HG03558 (cell line): ENCODE measurements at regions not wholly inside any gene's neighbourhood (a gene's known extent, or its start where the extent isn't known, plus 50 kb on each side); places are given as distances from the start of the nearest gene placed in this dataset.

ENCODE experiments used
- ATAC-seq: cut with Tn5 transposase; IDR thresholded peaks from one replicate; pipeline ENCODE4 v1.9.1; 2021; ENCODE audit warnings: moderate number of reproducible peaks; ENCODE audit not compliant: unreplicated experiment; ENCODE audit errors: extremely low read depth

DNA sequence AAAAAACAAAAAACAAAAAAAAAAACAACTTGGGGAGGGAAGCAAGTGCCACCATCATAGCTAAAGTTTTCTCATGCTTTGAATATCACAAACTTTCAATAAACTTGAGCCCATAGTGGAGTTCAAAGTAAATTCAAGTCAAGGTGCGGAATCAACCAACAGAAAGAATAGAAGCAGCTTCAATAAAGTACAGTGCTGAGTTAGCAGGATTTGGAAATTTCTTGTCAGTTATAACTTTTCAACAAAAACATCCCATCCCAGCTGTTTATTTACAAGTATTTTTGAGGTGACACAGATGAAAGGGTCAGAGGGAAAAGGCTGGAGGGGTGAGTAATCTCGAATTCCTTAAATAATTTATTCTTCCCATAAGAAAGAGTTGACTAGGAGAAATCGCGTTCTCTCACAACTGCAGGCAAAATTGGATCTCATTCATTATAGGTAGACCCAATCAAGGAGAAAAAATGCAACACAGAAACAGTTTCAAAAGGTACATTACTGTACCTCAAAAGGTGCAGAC is 477.4 kb upstream of the RASGRP1 start:
- no peak for ATAC-seq

DNA sequence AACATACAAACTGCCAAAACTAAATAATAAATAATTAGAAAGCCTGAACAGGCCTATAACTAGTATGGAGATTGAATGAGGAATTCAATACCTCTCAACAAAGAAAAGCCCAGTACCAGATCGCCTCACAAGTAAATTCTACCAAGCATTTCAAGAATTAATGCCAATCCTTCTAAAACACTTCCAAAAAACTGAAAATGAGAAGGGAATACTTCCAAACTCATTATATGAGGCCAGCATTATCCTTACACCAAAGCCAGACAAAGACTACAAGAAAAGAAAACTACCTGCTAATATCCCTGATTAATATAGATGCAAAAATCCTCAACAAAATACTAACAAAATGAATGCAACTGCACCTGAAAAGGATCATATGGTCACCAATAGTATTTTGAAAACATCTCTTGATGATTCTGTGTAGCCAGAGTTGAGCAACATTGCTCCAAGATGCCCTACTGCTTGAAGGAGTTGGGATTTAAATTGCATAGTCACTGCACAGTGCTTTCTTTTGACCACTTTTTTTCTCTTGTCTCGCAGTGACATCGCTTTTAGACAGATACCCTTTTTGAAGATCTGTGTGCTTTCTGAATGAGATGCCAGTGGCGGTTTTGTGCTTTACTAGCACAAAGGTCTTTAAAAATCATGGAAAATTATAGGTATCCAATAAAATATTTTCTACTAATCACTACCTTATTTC is 487.2 kb upstream of the RASGRP1 start:
- no peak for ATAC-seq

DNA sequence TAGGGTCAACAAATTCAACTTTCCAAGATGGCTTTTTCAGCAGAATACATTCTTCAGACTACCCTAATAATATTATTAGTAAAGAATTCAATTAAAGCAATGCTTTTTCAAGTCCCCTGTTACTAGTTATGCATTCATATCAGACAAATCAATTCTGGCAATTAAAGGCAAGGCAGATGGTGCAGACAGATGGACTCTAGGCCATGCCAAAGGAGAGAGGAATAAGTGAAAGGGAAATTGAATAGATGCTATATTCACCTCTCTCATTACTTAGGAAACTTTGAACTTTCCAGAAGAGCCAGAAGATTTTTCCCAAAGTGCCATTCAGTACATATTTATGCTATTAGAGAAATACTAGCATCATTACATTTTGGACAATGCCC is 487.7 kb upstream of the RASGRP1 start:
- ATAC-seq = no peak

DNA sequence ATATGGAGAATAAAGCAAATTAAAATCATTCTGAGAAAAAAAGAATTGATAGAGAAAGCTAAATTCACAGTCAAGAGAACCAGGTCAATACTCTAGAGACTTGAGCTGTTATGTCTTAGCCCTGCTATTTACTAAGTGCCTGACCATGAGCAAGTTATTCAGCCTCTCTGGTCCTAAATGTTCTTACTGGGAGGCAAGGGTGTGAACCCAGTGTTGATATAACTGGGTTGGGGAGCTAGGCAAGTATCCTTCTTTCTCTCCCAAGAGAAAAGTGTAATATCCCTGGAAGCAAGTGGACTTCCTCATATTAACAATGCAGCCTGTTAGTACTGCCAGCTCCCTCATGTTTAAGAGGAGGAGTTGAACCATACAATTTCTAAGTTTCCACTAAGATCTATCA is 488.9 kb upstream of the RASGRP1 start:
- ATAC-seq = no peak

DNA sequence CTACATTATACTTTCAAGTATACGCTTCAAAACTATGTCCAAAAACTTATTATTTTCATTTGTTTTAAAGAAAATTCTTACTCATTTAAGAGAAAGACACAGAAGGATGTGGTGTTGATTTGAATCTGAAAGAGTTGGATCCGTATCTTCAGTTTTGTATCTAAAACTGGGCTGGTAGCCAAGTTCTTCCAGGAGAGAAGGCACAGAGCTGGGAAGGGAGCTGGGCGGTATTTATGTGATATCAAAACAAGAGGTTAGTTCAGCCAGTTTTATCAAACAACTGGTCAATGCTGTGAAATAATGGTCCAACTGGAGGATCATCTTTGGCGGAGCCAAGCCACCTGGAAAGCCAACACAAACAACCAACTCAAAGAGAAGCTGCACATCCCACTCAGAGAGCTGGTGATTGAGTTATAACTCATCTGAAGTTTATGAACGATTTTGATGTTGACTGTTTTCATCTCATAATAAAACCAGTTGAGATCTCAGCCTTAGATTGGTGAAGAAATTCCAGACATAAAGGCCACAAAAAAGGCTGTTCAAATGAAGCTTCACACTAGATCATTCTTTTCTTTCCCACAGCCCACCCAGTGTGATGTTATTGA is 489.6 kb upstream of the RASGRP1 start:
- ATAC-seq = no peak

DNA sequence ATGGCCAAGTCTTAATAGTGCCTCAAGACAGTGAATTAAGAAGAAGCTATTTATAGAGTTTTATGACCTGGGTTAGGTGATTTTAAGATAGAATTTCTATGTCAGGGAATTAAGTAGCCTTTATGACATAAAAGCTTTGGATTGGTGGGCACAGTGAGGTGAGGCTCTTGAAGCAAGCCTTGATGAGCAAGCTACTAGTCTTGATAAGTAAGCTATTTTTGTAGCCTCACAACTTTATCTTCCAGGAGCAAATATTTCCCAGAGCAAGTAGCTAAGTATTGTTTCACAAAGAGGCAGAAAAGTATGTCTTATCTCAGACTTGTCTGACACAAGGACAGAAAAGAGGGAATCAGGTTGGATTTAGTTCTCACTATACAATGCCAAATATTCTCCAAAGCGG is 491.7 kb upstream of the RASGRP1 start:
- no peak for ATAC-seq

DNA sequence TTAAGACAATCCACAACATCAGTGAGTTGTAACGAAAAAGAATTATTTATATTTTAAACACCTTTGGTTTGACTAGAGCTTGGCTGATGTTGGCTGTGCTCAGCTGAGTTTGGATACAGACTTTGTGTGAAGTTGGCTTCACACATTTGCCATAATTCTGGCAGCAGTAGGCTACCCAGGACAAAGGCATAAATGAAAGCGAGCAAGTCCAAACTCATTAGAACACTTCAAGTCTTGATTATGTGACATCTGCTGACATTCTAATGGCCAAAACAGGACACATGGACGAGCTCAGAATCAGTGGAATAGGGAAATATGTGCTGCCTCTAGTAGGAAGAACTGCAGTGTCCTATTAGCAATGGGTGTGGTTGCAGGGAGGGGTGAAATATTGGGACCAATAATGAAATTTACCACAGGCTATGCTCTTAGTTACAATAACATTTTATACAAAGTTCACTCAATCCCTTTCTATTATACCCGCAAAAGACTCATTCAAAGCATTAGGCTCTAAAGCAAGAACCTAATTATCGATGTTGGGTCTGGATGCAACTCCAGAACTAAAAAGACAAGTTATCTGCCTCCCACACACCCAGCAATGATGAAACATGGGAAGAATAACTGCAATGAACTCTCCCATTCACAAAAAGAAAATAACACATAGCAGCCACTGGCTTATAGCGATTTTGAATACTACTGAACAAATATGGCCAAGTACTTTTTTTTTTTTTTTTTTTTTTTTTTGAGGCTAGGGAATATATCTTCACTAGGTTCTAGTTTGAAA is 493.9 kb upstream of the RASGRP1 start:
- no peak for ATAC-seq

DNA sequence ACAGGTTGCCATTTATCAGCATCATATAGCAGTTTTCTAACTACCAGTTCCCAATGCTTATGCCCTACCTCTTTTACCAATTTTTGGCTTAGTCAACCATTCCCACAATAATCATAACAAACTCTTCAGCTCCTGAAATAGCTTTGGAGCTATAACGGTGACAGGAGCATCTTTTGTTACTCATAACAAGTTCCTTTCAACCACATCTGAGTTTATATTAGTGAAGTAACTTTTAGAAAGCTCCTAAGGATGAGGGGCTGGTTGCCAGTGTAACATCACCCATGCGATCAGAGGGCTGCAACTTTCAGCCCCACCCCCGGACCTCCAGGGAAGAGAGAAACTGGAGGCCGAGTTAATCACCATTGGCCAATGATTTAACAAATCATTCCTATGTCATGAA is 495.3 kb upstream of the RASGRP1 start:
- no peak for ATAC-seq

DNA sequence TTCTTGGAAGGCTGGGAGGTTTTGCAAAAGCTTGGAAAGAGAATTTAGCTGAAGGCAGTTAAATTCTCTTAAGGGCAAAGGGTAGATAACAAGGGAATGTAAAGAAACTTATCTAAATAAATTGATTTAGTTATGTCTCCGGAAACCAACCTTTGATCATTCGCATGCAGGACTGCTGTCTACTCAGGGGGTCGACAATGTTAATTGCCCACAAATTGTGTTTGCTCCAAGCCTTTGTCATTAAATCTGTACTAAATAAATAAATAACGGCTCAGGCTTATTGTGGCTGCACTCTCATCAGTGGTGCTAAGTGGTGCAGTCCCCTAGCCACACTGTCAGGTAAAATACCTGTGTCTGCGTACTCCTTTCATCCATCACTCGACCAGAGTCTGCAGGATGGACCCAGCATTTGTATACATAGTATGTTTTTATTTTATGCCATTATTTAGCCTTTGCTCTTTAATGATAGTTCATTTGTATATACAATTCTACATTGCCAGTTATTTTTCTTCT is 497.4 kb upstream of the RASGRP1 start:
- no peak for ATAC-seq

DNA sequence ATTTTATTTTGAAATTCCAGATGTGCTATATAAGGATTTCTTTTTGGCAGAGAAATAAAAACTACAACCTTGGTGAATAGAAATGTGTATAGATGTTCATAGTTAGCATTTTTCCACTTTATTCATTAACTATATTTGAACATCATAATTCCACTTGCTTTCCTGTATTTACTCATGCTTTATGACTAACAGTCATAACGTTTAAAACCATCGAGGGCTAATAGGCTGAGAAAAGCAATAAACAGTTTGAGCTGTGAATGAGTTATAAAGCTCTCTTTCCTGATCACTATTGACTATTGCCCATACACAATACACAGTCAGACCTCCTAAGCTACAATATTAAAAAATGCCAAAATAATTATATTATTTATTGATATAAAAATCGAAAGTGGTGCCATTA is 502.1 kb upstream of the RASGRP1 start:
- no peak for ATAC-seq

DNA sequence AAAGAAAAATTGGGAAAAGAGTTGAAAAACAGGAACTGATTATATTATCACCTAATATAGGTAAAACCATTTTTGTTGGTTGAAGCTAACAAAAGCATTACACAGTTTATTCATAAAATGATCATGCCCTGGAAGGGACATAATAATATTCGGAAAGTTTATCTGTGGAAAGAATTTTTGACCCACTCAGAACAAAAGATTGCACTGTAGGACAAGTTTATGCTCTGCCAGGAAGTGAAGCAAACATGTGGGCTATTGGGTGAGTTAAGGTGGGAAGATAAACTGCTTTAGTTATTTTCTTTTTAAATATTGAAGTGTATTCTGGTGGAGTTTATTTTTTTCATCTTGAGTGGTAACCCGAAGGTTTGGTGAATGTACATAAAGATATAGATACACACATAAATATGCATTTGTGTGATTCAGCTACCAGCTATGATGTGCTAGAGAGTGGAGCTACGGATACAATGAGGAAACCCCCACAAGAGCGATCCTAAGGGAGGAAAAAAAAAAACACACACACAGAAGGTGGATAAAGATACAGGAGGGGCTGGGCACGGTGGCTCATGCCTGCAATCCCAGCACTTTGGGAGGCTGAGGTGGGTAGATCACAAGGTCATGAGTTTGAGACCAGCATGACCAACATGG is 506.4 kb upstream of the THBS1 start:
- ATAC-seq = no peak

DNA sequence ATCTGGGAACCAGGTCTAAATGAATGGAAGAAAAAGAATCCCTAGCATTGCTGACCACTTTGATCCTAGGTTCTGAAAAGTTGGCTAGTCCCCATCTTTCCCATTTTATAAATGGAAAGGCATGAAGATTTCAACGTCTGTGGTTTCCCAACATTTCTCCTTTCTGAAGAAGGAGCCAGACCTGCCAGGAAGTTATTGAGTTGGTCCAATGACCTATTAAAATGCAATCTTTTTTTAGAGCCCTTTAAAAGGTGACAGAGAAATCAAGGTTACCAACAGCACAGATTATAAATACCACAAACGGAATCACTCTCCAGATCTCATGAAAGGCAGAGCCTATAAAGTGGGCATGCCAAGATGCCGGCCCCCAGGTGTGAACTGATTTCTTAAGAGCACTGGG is 505.6 kb upstream of the THBS1 start:
- no peak for ATAC-seq

DNA sequence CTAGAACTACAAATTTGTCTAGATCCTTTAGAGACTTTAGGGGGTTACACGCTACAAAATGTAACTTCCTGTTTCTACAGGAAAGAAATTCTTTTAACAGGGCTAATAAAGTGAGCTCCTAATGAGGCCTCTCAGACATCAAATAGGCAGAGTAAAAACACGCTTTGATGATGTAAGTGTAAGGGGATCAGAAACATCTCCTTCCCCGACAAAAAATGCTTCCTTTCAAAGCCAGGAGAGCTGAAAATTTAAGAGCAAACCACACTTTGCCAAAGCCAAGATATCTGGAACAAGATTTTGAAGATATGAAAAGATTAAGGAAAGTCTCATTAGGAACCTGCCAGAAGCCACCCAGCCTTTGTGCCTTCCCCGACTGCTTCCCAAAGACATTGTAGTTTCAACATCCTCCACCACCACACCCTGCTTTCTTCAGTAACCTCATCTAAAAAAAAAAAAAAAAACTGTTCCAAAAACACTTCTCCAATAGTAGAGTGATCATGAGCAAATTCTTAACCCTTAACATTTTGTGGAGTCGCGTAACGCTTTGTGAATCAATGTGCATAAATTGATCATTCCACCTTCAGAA is 505.0 kb upstream of the THBS1 start:
- ATAC-seq = no peak

DNA sequence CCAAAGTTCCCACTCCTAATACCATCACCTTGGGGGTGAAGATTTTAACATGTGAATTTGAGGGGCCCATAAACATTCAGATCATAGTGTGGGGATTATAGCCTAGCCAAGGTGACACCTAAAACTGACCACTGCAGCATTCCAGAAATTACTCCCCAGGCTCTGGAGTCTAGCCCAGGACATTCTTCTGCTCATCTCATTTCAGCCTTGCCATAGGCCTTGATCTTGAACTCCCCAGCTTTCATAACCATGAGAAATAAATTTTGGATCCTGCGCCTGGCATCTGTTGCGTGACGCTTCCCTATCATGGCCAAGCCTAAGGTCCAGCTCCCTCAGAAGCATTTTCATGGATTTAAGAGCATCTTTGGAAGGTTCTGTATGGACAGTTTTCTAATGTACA is 502.9 kb upstream of the THBS1 start:
- ATAC-seq = no peak

DNA sequence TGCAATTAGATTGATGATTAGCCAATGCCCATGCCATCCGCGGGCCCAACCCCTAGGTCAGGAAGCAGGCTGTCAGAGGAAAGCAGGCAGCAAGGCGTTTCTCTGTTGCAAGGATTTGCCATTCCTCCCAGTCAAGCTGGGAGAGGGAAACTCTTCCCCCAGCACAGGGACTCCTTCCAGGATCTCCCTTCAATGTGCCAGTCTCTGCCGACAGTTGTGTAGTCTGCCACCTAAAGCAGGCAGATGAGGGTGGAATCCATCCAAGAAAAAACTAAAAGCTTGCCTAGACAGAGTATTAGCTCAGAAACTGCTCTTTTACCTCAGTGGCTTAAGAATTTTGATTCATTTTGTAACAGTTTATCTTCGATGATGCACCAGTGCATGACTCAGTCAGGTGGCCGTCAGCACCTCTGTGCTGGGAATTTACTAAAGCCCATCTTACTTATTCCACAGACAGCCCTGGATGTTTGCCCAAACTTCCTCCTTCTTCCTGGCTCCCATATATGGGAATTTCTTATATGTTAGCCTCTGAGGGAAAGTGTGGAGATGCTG is 501.5 kb upstream of the THBS1 start:
- ATAC-seq = no peak

DNA sequence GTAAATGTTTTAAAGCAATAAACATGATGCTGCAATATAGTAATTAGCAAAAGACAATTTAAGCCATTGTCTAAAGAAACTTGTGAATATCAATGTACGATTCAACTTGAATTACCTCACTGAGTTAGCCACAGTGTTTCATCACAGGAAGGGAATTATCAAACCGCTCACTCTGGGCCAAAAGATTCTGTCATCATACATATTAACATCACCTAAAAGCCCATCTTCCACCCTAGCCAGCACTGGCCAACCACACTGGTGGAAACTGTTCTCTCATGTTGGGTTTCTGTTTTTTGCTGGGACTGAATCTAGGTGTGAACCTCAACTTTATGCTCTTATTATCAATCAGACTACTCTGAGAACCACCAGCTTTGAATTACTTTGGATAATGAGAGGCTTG is 497.7 kb upstream of the THBS1 start:
- ATAC-seq = no peak

DNA sequence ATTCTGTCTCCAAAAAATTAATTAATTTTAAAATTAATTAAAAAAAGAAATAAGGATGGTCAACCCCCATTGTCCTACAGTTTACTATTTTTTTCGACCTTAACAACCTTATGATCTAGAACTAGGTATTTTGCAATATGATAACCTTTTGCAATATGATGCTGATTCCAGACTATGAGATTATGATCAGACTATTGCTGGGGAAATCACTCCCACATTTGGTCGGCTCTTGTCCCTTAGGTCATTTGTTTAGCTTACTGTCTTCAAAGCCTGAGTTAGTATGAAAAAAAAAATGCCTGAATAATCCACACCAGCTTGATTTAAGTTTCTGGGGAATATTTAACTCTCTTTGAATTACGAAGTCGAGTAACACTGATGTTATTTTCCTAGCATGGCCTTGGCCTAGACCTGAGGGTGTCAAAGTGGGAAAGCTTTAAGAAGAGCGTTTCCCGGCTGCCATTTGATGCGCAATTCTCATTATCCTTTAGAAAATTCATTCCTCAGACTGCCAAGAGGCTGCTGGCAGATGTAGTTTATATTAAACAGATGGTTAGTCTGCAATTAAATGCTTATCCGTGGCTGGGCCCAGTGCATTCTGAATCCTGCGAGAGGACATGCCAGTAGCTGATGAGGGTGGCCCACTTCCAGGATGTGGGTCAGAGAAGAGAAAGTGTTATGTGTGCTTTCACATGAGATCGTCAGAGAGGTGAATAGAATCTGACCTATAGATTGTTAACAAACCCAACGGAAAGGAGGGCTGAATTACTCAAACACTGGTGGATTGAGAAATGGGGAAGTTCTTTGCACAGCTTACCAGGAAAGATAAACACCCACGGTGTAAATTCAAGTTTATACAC is 496.0 kb upstream of the THBS1 start:
- no peak for ATAC-seq

DNA sequence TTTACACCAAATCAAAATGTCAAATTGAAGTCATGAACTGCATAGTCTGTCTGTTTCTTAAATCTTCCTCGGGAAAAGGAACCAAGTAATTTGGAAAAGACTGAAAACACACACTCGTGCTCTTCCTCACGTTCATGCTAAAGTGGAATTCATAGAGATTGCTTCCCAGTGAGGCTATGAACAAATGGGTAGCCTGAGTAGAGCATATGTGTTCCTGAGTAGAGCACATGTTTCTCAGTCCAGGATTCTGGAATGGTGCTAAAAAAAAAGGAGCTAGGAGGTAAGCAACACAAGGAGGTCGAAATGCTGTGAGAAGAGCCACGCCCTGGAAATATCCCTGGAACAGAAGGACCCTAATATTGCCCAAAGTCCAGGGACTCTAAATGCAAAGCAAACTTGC is 494.2 kb upstream of the THBS1 start:
- no peak for ATAC-seq

DNA sequence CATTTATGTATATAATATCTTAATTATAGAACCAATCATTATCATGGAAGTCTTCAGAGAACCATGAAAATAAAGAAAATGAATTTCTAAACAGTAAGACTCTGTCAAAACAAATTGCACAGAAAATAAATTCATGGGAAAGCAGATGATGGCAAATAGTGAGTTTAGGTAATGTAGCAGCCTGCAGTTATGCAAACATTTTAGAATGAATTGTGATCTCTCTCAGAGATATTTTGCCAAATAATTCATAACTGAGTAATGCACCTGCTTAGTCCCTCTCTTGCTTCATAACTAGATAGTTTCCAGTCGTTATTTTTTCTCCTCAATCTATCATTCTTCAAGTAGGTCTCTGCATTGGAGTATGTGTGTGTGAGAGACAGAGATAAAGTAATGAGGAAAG is 492.7 kb upstream of the THBS1 start:
- no peak for ATAC-seq
